ENCODE measurements at regions not wholly inside any gene's neighbourhood (a gene's known extent, or its start where the extent isn't known, plus 50 kb on each side); places are given as distances from the start of the nearest gene placed in this dataset.
"Not testable (repeated sequence)": the region's sequence is repeated elsewhere in the genome, so short reads cannot be mapped to it uniquely, and the experiment has no call there.

GRCh38 chr5:142259758-142260157, 65.1 kb downstream of the SPRY4 start:
- DNase-seq: no peak

- DNase-seq: no peak
These were observed 69.0 kb downstream of the SPRY4 start for GRCh38 chr5:142255831-142256230.

GRCh38 chr5:142254431-142254830, 70.4 kb downstream of the SPRY4 start:
- peak; percentile 43 for DNase-seq

- peak; percentile 81 for DNase-seq
These were observed 70.9 kb downstream of the SPRY4 start for GRCh38 chr5:142253938-142254337.

GRCh38 chr5:142250119-142250518, 74.7 kb downstream of the SPRY4 start:
- DNase-seq: no peak

GRCh38 chr5:142248853-142249462, 75.9 kb downstream of the SPRY4 start:
- peak; percentile 90 for DNase-seq

GRCh38 chr5:142246258-142246657, 78.6 kb downstream of the SPRY4 start:
- DNase-seq: peak; percentile 65

- no peak for DNase-seq
These were observed 79.0 kb downstream of the SPRY4 start for GRCh38 chr5:142245786-142246185.

GRCh38 chr5:142244440-142244839, 80.4 kb downstream of the SPRY4 start:
- DNase-seq: no peak

- DNase-seq: no peak
These were observed 82.5 kb downstream of the SPRY4 start for GRCh38 chr5:142242272-142242671.

- DNase-seq: no peak
These were observed 85.2 kb downstream of the SPRY4 start for GRCh38 chr5:142239394-142240159.

GRCh38 chr5:142237707-142238106, 87.1 kb downstream of the SPRY4 start:
- no peak for DNase-seq

- DNase-seq: not testable (repeated sequence)
These were observed 88.0 kb downstream of the SPRY4 start for GRCh38 chr5:142236673-142237290.

- DNase-seq: no peak
These were observed 88.8 kb downstream of the SPRY4 start for GRCh38 chr5:142235870-142236672.

- no peak for DNase-seq
These were observed 89.6 kb downstream of the SPRY4 start for GRCh38 chr5:142235050-142235797.

GRCh38 chr5:142233083-142234032, 91.5 kb downstream of the SPRY4 start:
- DNase-seq: no peak

GRCh38 chr5:142230949-142231348, 93.9 kb downstream of the SPRY4 start:
- not testable (repeated sequence) for DNase-seq

- DNase-seq: no peak
These were observed 99.7 kb downstream of the SPRY4 start for GRCh38 chr5:142225141-142225540.

GRCh38 chr5:142222866-142223558, 101.8 kb downstream of the SPRY4 start:
- DNase-seq: no peak

GRCh38 chr5:142222225-142222865, 102.5 kb downstream of the SPRY4 start:
- DNase-seq: no peak

Measured in femur (tissue), 1 donor.